ENCODE measurements at regions not wholly inside any gene's neighbourhood (a gene's known extent, or its start where the extent isn't known, plus 50 kb on each side); places are given as distances from the start of the nearest gene placed in this dataset.

DNA sequence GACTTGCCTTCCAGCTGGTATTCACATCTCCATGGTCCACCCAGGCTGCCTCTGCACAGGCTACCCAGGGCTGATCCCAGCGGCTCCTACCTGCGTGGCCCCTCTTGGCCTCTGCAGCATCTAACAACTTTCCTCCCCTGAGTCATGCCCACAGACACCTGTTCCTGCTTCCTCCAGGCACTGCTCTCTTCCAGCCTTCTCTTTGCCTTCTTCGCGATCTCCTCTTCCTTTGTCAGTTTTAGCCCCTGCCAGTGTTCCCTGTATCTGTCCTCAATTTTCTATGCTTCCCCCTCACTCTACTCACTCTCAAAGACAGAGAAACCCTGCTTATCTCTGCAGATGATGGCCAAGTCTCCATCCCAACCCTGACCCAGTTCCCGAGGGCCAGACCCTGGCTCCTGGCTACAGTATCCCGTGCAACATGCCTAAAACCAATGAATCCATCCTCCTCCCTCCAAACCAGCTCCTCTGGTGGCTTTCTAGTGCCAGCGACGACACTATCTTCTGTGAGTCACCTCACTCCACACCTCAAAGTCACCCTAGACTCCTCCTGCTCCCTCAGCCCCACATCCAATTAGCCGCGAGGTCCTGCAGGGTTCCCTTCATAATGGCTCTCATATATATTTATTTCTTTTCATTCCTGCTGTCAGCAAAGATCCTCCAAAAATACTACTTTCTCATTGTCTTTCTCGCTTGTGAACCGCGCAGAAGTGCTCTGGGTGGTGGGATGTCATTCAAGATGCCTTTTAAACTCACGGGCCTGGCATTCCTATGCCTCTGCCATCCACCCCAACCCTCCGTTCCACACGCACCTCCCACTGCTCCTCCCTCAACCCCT lies 259.2 kb downstream of the TOMM20 start (continued):
- TF ChIP-seq, protein P1, sequence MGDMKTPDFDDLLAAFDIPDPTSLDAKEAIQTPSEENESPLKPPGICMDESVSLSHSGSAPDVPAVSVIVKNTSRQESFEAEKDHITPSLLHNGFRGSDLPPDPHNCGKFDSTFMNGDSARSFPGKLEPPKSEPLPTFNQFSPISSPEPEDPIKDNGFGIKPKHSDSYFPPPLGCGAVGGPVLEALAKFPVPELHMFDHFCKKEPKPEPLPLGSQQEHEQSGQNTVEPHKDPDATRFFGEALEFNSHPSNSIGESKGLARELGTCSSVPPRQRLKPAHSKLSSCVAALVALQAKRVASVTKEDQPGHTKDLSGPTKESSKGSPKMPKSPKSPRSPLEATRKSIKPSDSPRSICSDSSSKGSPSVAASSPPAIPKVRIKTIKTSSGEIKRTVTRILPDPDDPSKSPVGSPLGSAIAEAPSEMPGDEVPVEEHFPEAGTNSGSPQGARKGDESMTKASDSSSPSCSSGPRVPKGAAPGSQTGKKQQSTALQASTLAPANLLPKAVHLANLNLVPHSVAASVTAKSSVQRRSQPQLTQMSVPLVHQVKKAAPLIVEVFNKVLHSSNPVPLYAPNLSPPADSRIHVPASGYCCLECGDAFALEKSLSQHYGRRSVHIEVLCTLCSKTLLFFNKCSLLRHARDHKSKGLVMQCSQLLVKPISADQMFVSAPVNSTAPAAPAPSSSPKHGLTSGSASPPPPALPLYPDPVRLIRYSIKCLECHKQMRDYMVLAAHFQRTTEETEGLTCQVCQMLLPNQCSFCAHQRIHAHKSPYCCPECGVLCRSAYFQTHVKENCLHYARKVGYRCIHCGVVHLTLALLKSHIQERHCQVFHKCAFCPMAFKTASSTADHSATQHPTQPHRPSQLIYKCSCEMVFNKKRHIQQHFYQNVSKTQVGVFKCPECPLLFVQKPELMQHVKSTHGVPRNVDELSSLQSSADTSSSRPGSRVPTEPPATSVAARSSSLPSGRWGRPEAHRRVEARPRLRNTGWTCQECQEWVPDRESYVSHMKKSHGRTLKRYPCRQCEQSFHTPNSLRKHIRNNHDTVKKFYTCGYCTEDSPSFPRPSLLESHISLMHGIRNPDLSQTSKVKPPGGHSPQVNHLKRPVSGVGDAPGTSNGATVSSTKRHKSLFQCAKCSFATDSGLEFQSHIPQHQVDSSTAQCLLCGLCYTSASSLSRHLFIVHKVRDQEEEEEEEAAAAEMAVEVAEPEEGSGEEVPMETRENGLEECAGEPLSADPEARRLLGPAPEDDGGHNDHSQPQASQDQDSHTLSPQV (IDR thresholded peaks at IDR 0.05) = peak; percentile 72
- TF ChIP-seq, protein P2, sequence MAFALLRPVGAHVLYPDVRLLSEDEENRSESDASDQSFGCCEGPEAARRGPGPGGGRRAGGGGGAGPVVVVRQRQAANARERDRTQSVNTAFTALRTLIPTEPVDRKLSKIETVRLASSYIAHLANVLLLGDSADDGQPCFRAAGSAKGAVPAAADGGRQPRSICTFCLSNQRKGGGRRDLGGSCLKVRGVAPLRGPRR (CRISPR knock-in tag; IDR thresholded peaks at IDR 0.05) = no peak
- TF ChIP-seq SMARCE1 (IDR thresholded peaks at IDR 0.05) (no peak; the same call in 1 of the 2 replicates), ELF4 (CRISPR knock-in tag; IDR thresholded peaks at IDR 0.05) (0 out of 2 replicates have a peak, but pooled peaks have one; percentile 7), L3MBTL2 (IDR thresholded peaks at IDR 0.05) (peak; percentile 58; the same call in 1 of the 2 replicates), WHSC1 (IDR thresholded peaks at IDR 0.05; ENCODE audit: low read length) (peak; percentile 48), SP1 (CRISPR knock-in tag; IDR thresholded peaks at IDR 0.05) (no peak), TAL1 (IDR thresholded peaks at IDR 0.05) (no peak)
- TF ChIP-seq, protein P3, sequence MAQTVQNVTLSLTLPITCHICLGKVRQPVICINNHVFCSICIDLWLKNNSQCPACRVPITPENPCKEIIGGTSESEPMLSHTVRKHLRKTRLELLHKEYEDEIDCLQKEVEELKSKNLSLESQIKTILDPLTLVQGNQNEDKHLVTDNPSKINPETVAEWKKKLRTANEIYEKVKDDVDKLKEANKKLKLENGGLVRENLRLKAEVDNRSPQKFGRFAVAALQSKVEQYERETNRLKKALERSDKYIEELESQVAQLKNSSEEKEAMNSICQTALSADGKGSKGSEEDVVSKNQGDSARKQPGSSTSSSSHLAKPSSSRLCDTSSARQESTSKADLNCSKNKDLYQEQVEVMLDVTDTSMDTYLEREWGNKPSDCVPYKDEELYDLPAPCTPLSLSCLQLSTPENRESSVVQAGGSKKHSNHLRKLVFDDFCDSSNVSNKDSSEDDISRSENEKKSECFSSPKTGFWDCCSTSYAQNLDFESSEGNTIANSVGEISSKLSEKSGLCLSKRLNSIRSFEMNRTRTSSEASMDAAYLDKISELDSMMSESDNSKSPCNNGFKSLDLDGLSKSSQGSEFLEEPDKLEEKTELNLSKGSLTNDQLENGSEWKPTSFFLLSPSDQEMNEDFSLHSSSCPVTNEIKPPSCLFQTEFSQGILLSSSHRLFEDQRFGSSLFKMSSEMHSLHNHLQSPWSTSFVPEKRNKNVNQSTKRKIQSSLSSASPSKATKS (CRISPR knock-in tag; IDR thresholded peaks at IDR 0.05) = no peak
- TF ChIP-seq, protein P4, sequence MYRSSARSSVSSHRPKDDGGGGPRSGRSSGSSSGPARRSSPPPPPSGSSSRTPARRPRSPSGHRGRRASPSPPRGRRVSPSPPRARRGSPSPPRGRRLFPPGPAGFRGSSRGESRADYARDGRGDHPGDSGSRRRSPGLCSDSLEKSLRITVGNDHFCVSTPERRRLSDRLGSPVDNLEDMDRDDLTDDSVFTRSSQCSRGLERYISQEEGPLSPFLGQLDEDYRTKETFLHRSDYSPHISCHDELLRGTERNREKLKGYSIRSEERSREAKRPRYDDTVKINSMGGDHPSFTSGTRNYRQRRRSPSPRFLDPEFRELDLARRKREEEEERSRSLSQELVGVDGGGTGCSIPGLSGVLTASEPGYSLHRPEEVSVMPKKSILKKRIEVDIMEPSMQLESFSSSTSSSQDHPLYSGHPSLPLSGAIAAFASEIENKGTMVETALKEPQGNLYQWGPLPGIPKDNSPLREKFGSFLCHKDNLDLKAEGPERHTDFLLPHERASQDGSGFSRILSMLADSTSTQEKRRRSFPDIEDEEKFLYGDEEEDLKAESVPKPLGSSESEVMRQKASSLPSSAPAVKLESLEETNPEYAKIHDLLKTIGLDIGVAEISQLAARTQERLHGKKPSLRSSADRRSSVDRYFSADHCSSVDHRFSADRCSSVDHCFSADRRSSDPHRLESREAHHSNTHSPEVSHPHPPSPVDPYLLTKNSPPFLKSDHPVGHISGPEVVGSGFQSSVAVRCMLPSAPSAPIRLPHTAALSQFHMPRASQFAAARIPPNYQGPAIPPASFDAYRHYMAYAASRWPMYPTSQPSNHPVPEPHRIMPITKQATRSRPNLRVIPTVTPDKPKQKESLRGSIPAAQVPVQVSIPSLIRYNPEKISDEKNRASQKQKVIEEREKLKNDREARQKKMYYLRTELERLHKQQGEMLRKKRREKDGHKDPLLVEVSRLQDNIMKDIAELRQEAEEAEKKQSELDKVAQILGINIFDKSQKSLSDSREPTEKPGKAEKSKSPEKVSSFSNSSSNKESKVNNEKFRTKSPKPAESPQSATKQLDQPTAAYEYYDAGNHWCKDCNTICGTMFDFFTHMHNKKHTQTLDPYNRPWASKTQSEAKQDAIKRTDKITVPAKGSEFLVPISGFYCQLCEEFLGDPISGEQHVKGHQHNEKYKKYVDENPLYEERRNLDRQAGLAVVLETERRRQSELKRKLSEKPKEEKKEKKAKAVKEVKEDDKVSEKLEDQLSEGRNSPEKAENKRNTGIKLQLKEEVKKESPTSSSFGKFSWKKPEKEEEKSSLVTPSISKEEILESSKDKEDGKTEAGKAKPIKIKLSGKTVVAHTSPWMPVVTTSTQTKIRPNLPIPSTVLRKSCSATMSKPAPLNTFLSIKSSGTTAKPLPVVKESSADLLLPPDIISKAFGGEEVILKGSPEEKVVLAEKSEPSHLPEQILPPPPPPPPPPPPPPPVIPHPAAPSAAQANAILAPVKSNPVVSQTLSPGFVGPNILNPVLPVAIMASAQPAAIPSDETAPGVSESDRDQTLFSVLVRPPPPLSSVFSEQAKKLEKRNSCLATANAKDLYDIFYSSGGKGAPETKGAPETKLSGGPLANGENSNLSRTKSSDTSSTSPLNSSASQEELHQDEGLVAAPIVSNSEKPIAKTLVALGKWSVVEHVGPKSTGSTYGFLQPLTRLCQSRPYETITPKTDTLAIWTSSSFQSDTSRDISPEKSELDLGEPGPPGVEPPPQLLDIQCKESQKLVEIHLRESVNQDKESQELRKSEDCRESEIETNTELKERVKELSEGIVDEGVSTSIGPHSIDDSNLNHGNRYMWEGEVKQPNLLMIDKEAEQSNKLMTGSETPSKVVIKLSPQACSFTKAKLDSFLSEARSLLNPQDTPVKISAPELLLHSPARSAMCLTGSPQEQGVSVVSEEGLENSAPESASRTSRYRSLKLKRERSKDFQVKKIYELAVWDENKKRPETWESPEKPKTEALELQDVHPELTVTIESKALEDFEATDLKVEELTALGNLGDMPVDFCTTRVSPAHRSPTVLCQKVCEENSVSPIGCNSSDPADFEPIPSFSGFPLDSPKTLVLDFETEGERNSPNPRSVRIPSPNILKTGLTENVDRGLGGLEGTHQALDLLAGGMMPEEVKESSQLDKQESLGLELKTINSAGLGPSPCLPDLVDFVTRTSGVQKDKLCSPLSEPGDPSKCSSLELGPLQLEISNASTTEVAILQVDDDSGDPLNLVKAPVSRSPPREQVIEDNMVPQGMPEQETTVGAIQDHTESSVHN (IDR thresholded peaks at IDR 0.05; ENCODE audit: borderline replicate concordance in 1 of 2, low read depth in 1 of 2) = 0 out of 4 replicates have a peak, but pooled peaks of 1 of the 2 experiments have one; percentile 10
- TF ChIP-seq, protein P5, sequence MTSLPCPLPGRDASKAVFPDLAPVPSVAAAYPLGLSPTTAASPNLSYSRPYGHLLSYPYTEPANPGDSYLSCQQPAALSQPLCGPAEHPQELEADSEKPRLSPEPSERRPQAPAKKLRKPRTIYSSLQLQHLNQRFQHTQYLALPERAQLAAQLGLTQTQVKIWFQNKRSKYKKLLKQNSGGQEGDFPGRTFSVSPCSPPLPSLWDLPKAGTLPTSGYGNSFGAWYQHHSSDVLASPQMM (CRISPR knock-in tag; IDR thresholded peaks at IDR 0.05) = no peak

Measured in K562 (cell line).